HG03442 (cell line): ENCODE measurements at regions not wholly inside any gene's neighbourhood (a gene's known extent, or its start where the extent isn't known, plus 50 kb on each side); places are given as distances from the start of the nearest gene placed in this dataset.

Source experiments
- ATAC-seq: cut with Tn5 transposase; IDR thresholded peaks from one replicate; pipeline ENCODE4 v1.9.1; 2021; ENCODE audit warnings: mild to moderate bottlenecking, moderate library complexity; ENCODE audit not compliant: unreplicated experiment

DNA sequence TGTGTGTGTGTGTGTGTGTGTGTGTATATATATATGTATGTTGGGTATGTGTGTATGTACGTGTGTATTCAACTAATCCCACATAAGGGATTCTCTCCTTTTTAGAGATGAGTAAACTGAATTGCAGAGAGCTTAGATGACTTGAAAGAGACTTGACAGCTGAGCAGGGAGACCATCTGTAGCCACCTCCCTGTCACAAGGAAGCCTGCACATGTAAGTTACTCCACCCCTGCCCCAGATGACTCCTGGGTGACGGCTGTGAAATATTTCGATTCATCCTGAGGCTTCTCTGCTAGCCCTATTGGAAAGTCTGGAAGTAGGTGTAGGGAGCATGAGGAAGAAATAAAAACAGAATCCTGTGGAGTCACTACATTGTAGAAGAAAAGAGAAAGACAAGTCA lies 480.4 kb downstream of the FOXO1 start:
- no peak for ATAC-seq

DNA sequence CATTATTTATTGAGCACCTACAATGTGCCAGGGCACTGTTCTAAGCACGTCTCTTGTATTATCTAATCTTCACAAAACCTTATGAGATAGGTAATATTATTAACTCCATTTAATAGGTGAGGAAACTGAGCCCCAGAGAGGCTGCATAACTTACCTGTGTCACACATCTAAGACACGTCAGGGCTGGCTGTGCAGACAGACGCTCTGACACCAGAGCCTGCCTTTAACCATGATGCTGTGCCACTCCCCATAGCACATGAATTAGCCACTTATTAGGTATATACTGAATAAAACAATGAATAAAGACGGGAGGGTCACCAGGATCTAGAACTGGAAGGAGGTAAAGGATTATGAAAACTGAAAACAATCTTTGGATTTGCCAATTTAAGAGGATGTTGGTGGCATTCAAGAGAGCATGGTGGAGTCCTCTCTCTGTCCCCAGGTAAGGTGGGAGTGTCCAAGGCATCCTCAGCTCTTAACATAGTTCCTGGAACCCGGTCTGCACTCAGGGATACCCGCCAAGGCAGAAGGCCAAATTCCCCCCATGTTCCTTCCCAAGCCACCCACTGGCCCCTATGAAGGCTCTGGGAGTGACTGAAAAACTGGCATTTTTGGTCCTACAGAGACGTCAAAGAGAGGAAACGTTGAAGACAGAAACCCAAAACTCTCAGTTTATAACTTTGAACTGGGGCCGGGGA lies 479.7 kb downstream of the FOXO1 start:
- ATAC-seq, result no peak

DNA sequence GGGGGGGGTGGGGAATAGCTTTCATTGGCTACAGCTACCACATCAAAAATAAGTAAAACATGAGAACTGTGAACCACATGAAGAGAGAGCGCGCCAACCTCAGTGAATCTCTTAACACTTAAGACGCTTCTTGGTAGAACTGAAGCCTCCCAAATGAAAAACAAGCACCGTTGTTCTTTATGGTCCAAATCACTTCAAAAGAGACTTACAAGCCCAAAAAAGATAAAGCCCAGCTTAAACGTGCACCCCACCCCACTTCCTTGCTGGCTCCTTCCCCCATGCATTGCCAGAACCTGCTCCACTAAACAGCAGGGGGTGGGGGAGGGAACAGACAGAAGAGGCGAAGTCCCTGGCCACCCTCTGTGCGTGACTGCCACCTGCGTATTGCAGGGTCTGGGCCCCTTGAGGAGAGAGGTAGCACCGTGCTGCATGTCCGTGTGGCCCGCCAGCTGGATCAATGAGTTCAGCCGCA lies 479.1 kb downstream of the FOXO1 start:
- ATAC-seq, result no peak

DNA sequence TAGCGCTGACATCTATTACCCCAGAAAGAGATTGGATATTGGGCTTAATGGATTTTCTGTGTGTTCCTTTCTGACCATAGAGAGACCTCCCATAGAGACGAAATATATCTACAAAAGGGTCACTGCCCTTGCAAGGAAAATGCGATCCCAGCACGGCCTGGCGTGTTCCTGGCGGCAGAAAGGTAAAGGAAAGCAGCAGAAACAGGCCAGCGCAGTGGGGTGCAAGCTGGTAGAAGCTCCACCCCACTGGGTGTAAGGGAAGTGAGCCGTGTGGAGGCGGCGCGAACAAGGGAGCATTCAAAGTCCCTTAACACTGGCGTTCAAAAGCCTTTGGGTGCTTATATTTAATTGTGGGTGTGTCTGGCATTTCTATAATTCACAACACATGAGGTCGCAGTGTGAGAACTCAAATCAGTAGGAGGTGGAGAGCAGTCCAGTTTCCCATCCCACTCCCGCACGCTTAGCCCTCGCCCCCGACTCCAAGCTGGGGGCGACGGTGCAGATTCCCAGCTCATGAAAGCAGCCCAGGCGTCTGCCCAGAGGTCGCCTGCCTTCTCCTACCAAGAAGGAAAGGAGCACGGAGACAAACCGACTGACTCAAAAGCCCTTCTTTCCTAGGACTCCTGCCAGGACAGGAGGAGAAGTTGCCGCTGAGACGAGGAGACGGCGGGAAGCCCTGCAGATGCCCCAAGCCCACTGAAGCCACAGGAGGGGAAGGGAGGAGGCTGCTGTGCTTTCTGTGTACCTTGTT lies 478.4 kb downstream of the FOXO1 start:
- no peak for ATAC-seq

DNA sequence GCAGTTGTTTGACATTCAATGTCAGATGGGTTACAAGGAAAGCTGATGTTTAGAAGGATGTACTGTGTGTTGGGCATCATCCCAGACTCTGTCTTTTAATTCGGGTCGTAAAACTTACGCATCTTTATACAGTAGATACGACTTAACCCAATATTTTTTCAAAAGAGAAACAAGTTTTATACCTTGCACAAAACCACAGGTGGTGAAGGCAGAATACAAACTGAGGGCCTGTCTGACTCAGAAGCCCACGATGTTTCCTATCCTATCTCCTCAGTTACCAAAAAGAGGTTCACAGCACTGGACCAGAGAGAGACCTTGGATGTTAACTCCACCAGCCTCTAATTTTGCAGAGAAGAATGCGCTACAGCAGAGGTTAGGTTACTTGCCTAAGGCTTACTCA lies 477.0 kb downstream of the FOXO1 start:
- ATAC-seq, result no peak

DNA sequence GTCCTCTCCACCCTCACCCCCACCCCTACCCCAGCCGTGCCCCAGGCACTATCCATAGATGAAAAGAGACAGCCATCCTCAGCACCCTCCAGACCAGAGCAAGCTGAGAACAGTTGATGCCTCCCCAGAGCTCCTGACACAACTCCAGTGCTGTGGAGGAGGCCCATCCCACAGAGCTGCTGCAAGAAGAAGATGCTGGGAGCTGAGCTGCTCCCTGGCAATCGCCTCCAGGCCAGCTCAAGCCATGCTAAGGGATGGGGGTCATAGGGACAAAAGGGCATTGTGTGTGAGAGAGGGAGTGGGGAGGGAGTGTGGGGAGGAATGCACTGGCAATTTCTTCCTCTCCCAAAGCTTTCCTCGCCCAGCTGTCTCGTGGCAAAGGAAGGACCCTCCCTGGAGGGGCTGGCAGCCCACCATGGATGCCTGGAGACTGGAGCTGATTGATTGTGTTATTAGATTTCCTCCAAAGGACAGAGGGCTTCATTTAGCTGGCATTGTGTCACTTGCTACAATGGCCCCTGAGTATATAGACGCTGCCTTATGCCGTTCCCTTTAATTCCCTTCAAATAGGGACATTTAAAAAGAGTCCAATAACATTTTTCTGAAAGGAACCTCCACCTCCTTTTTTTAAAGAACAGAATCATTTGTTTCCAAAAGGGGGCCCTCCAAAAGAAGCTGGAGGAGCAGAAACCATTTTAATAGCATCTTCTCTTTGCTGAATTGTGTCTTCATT lies 476.4 kb downstream of the FOXO1 start:
- ATAC-seq, result no peak

DNA sequence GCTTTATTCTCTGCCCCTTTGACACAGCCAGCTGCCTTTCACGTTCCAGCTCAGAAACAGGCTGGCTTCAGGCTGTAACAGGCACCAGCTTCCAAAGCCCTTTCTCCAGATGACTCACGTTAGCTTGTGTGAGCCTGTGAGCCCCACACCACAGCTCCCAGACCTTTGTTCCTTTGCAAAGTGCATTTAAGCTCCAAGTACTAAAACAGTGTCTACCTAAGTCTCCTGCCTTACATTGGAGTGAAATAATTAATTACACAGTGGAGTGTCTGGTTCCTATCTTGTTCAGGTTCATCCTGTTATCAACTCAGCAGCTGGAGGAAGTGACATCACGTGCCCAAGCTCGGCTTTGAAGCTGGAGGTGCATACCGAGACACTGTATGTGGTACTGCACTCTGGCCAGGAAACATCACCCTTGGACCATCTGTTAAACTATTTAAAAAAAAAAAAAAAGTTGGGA lies 475.8 kb downstream of the FOXO1 start:
- no peak for ATAC-seq

DNA sequence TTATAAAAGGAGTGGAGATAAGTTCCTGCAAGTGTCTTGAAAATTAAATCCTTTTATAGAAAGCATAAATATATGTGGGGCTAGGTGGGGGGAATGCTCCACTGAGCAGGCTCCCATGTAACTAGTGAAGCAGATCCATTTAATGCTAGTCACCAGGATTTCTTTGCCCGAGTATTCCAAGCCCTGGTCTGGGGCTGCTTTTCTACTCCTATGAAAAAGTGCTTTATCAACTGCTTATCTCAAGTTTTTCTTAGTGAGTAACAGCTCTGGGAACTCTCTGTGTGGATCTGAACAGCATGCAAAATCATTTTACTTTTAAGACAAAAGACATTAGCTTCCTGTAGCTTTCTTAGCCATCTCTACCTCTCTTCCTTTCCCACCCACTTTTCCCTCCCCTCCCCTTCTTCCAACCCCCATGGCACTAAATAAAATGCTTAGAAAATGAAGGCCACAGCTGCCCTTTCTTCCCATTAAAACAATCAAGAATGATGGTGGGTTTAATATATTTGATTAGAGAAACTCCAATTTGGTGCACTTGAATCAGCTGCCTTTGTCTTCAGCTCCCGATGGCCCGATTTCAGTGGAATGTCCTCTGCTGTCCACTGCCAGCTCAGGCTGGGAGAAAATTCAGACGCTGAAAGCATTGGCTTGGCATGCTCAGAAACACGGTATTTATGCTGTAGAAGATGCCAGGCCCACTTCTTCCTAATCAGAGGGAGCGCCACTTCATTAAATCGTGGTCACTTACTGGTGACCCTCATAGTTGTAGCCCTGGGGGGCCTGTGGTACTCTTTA lies 475.1 kb downstream of the FOXO1 start:
- no peak for ATAC-seq

DNA sequence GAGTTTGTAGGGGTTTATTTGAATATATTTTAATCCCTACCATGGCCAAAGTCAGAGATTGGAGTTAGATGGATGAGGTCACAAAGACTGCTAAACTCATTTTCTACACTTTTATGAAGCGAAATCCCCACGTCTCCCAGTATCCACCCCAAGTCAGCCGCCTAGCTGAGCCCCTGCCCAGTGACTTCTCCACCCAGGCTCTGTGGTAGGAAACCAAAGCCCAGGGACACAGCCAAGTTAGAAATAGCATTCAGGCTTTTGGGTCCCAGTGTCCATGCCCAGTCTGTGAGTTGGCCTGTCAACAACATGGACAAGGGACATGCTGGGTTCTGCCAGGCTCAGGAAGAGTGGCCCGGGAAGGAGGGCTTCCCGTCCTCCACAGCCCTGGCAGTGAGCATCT lies 474.0 kb downstream of the FOXO1 start:
- no peak for ATAC-seq

DNA sequence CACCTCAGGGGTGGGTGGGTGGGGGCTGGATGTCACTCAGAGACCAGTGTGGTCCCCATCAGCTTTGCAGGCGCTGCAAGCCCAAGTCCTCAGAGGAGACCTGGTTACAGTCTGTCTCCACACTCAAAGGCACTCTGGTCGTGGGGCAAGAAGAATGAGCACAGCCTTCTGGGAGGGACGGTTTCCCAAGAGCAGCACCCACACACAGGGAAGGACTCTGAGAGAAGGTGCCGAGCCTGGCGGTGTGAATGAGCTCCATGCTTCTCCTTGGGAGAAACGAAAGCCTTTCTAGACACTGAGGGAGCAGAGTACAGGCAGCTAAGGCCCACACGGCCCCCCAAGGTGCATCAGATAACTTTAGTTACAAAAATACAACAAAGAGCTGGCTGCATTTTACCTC lies 473.6 kb downstream of the FOXO1 start:
- no peak for ATAC-seq

DNA sequence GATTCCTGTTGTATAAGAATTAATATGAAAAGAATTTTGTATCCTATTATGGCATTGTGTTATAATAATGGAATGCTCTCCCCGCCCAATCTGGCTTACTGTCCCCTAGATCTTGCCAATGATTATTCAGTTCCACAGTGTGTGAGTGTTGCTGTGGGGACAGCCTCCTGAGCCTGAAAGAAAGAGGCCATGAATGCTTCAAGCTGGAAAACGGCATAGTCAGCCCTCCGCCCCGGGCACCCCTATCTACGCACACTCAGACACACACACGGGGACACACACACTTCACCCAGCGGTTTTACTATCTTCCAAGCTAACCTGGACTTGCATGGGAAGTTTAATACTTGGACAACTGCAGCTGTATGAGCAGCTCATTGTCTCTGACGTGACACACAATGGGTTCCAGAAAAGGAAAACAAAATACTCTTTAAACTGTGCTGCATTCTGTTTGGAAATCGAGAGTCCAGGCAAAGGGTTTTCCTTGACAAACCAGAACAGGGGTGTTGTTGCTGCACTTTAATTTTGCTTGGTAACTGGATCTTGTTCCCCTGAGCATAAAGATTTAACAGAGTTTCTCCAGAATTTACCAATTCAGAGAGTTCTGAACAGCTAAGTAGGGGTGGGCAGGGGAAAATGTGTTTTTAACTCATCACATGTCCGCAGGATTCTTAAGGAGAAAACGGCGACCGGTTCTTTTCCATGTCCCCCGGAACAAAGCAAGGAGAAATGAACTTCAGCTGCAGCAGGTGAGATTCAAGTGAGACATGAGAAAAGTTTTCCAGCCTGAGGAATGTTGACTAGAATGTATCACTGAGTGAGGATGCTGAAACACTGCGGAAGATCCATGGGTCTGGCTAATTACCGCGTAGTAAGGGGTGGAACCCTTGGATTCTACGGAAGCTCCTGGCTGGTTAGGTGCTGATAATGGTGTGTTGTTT lies 472.9 kb downstream of the FOXO1 start:
- ATAC-seq, result no peak

DNA sequence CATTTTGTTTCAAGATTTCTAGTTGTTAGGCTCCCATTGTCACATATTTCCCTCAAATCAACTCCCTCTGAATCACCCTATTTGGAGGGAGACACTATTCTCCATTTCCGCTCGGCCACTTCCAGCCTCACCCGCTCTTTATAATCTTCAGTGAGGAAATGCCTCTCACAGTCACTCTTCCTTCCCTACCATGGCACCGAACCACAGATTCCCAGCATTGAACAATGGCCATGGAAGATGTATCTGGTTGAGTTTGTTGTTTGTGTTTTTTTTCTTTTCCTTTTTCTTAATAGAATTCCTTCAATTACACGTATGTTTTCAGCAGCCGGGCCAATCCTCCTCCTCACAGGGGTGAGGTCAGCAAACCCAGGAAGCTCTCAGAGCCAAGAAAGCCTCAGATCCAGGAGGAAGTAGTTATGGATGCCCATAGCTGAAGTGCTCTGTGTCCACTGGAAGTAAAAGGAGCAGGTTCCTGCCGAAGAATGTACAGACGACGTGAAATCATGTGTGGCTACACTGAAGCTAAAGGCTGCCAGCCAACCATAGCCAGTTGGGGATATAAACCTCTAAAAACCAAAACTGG lies 472.1 kb downstream of the FOXO1 start:
- no peak for ATAC-seq

DNA sequence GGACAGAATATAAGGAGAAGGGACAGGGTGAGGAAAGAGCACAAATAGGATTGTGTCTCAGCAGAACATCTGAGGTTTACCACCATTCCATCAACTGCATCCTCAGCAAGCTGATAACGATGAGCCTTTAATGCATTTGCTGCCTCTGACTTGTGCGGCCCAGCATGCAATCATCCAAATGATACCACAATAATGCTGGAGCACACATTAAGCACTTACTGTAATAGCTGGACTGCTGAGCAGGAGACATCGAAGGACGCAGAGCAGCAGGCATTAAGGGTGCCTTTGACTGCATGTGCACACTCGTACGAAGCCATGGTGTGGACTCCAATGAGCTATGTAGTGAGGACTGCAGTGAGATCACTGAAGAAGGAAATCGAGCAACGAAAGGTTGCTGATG lies 469.4 kb downstream of the FOXO1 start:
- ATAC-seq, result no peak

DNA sequence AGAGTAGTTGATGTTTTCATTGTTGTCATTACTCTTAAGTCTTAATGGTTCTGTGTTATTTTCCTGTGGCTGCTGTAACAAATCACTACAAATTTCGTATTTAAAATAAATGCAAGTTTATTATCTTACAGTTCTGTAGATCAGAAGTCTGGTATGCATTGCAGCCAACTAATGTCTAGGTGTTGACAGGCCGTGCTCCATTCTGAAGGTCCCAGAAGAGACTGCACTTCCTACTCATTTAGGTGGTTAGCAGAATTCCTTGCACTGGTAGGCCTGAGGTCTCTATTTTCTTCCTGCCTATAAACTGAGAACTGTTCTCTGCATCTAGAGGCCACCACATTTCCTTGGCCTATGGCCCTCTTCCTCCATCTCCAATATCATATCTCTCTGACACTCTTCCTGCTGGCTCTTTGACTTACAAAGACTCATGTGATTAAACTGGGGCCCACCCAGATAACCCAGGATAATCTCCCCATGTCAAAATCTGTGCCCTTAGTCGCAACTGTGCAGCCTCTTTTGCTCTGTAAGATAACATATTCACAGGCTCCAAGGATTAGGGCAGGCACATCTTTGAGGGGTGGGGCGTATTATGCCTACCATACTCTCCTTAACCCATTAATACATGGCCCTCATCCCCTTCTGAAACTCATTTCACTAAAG lies 468.4 kb downstream of the FOXO1 start:
- ATAC-seq, result no peak

DNA sequence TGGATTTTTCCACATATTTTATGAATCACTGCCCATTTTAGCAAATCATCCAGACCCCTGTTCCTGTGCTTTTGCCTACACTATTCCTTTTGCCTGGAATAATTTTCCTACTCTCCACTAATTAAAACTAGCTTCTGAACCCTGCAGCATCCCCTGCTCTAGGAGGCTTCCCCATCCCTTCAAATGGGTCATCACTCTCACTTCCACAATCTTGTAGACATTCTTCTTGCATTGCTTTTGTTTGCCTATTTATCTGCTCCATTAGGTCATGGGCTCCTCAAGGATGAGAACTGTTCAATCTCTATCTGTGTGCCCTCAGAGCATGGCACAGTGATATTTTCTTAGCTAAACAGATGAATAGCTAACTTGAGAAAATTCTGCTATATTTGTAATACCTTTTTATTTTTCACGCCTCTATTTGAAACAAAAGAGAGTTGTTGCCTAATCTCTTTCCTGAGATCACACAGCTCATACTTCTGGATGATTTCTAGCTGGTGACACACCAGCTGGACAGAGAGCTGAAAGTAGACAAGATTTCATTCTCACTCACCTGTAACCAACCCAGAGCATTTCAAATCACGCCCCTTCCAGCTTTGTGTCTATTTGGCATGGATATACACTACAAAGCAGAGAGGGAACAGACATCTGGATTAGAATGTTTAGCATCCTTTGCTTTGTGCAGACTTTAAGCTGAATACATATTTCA lies 466.0 kb downstream of the FOXO1 start:
- no peak for ATAC-seq

DNA sequence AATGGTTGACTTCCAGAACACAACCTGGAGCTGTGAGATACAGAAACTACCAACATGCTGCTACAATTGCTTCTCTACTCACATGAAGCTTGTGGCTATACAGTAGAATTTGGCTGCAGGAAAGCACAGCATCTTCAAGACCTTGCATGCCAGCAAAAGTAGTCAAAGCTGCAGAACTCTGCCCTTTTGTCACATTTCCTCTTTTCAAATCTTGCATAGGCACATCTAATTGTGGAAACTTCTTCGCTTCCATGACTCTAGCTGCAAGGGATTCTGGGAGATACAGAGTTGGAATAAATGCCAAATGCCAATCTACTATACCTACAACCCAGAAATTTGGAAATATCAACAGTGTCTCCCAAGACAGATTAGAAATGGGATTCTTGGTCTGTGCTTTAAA lies 462.2 kb downstream of the FOXO1 start:
- no peak for ATAC-seq

DNA sequence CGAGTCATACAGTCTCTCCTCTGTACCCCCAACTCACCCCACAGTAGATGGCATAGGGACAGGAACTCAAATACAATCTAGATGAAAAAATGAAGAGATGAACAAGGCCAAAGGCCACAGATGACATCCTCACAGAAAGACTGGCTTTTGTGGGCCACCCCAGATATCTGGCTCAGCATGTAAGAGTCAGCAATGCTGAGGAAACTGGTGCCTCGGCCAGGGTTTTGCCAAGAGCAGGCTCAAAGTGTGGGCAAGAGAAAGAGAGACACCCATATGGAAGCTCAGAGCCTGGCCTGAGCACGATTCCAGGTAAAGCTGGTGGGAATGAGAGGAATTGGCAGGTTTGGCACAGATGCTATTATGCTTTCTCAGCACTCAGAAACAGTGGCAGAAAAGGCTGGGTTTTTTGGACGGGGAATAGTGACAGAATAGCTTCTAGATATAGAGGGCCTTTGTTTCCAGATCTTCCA lies 460.6 kb downstream of the FOXO1 start:
- no peak for ATAC-seq
